GM19395 (cell line): ENCODE measurements at regions not wholly inside any gene's neighbourhood (a gene's known extent, or its start where the extent isn't known, plus 50 kb on each side); places are given as distances from the start of the nearest gene placed in this dataset.
A peak's percentile ranks its signal among the peaks of the same experiment; 100 is the strongest.

Experiments used
- ATAC-seq: cut with Tn5 transposase; IDR thresholded peaks from one replicate; pipeline ENCODE4 v1.9.1; 2021; ENCODE audit warnings: mild to moderate bottlenecking, moderate library complexity; ENCODE audit not compliant: unreplicated experiment

DNA sequence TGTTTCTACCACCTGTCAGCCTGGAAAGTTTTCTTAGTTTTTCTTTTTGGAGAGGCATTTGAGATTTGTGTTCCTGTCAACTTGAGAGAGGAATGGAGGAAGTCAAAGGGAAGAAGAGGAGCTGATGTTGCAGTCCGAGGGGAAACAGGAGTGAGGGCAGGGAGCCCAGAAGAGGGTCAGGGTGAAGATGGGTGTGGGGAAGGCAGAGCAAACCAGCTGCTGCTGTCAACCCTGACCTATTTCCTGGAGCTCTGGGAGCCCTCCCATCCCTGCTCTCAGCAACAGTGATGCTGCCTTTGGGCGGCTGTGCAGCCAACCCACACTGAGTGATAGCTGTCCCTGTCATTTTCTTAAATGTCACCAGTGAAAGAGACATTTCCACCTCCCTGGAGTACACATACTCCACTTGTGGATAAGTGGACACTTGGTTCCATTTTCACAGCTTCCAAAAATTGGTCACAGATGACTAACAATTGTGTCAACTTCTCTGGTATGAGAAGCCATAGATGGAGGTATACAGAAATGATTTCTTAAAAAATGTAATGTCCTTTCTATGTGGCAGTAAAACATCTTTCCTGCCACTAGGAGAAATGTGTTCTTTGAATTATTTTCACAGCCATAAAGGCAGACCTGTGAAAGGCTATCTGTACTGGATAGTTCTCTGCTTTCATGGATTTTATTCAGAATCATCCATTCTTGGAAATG lies 556.3 kb upstream of the TBL1XR1 start:
- no peak for ATAC-seq

GRCh38 chr3:177754508-177754921 lies 557.2 kb upstream of the TBL1XR1 start:
- no peak for ATAC-seq

DNA sequence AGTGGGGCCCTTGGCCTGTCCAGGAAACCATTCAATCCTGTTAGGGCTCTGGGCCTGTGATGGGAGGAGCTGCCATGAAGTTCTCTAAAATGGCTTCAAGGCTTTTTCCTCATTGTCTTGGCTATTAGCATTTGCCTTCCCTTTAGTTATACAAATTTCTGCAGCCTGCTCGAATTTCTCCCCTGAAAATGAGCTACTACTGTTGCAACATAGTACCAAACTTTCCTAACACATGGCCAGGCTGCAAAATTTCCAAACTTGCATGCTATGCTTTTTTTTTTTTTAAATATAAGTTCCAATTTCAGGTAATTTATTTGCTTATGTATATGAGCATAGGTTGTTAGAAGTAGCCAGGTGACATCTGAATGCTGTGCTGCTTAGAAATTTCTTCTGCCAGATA lies 560.8 kb upstream of the TBL1XR1 start:
- ATAC-seq = no peak

- no peak for ATAC-seq
Observed at GRCh38 chr3:177760803-177761202, 563.5 kb upstream of the TBL1XR1 start.

GRCh38 chr3:177764377-177764912 lies 567.2 kb upstream of the TBL1XR1 start:
- ATAC-seq = no peak

DNA sequence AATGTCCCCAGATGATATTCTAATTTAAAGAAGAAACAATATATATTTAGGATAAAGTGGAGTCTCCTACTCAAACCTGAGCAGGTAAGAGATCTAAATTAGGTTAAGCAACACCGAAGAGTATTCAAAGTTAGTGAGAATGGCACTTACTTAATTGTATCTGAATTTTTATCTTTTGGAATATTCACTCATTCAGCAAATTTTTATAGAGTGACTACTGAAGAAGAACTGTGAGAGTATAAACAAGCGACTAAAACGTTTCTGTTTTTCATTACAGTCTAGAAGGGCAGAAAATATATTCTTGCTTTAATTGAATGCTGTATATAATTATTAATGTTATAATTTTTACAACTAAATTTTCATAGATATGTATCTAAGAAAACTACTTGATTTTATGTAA lies 567.7 kb upstream of the TBL1XR1 start:
- ATAC-seq = no peak

GRCh38 chr3:177770383-177771230 lies 573.3 kb upstream of the TBL1XR1 start:
- ATAC-seq = no peak

DNA sequence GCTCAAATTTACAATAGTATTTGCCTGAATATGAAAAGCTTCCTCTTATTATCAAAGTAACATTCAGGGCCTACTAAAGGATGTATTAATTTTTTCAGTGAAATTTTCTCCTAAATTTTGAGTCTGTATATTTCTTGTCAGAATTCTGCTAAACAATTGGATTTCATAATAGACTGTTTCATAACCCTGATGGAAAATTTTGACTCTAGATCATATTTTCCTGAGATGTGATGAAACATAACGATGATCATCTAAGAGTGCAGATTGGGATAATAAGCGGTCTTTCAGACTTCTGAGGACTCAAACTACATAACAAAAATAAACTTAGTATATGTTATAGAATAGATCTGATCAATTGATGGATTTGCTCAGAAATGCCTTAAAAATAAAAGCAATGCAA lies 574.5 kb upstream of the TBL1XR1 start:
- ATAC-seq = no peak

- peak; percentile 49 for ATAC-seq
Observed at GRCh38 chr3:177772908-177773557, 575.8 kb upstream of the TBL1XR1 start.

- ATAC-seq = no peak
Observed at GRCh38 chr3:177773717-177774116, 576.4 kb upstream of the TBL1XR1 start.

DNA sequence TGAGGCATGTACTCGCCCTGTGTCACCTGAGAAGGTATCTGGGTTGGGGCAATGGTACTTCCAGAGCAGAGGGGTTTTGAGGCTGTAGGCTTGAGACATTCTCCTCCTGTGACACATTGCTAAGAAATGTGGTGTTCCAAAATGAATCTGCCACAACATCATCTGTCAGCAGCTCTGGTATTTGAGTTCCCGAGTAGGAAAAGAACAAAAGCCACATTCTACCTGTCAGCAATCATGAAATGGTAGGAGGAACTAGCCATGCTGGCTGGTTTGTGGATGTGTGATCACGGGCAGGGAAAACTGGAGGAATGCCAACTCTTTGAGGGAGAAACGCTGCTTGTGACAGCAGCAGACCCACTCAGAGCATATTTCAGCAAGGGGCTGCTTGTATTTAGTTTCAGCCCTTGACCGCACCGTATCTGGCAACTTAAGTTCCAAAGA lies 579.4 kb upstream of the TBL1XR1 start:
- no peak for ATAC-seq

- ATAC-seq = peak; percentile 92
Observed at GRCh38 chr3:177777699-177778098, 580.4 kb upstream of the TBL1XR1 start.

DNA sequence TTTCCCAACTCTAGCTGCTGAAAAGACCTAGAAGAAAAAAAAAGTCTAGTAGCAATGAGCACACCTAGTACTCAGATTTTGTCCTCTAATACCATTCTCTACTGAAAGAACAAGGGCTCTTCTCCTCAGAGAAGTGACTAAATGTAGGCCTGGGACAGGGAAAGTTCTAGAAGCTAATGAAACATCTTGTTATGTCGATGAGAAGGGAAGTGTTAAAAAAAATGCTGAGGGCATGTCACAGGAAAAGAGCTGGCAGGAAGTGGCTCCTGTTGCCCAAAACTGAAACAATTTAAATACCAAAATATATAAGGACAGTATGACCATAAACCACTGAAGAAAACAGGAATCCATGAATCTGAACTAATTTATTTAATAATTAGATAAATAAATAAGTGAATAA lies 581.4 kb upstream of the TBL1XR1 start:
- no peak for ATAC-seq

GRCh38 chr3:177781686-177782161 lies 584.4 kb upstream of the TBL1XR1 start:
- no peak for ATAC-seq

- no peak for ATAC-seq
Observed at GRCh38 chr3:177783338-177783737, 586.1 kb upstream of the TBL1XR1 start.

- ATAC-seq = no peak
Observed at GRCh38 chr3:177783767-177784166, 586.5 kb upstream of the TBL1XR1 start.

DNA sequence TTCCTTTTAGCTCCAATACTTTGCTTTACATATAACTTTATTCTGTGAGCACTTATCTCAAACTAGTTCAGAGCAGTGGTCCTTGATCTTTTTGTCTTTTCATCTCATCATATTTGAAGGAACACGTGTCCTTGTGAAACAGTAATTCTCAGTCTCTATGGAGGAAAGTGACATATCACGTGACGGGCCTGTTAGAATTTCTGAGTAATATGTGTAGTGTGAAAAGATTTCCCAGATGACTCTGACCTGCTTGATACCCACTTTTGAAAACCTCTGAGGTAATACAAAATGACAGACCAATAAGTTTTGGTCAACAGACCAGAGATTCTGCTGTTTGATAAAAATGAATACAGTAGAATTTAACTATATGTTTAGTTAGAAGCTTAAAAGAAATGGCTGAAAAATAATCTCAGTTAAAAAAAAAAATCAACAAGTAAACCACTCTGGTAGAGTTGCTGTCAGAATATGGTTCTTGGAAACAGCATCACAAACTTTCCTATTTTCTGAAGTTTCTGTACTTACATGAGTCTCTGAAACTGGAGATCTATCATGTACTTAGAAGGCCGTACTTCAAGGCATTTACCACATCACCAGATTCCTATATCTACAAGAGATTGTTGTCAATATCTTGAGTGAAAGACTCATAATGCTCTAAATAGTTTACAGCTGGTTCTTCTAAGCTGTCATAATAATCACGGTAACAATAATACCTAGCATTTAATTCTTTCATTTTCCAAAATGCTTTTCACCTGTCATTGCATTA lies 590.2 kb upstream of the TBL1XR1 start:
- peak; percentile 89 for ATAC-seq

GRCh38 chr3:177789500-177789899 lies 592.2 kb upstream of the TBL1XR1 start:
- no peak for ATAC-seq

- no peak for ATAC-seq
Observed at GRCh38 chr3:177792311-177793030, 595.2 kb upstream of the TBL1XR1 start.

DNA sequence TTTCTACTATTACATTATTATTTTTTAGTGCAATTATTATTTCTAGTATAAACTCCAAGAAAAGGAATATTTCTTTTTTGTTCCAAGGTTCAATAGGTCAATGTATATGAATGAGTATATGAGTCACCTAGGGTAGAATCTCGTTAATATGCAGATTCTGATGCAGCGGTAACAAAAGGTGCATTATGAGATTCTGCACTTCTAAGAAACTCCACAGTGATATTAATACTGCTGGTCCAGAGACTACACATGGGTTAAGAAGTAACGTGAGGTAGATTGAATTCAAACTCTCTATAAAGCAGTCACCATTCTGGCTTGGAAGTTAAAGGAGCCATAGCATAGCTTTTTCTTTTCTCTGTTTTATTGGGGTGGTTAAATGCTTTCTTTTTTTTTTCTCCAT lies 596.2 kb upstream of the TBL1XR1 start:
- ATAC-seq = no peak
